HG02759 (cell line): ENCODE measurements at regions not wholly inside any gene's neighbourhood (a gene's known extent, or its start where the extent isn't known, plus 50 kb on each side); places are given as distances from the start of the nearest gene placed in this dataset.
"Not testable (repeated sequence)": the region's sequence is repeated elsewhere in the genome, so short reads cannot be mapped to it uniquely, and the experiment has no call there.

Experiments used
- ATAC-seq: cut with Tn5 transposase; IDR thresholded peaks from one replicate; pipeline ENCODE4 v1.9.1; 2021; ENCODE audit warnings: mild to moderate bottlenecking, moderate library complexity; ENCODE audit not compliant: unreplicated experiment

DNA sequence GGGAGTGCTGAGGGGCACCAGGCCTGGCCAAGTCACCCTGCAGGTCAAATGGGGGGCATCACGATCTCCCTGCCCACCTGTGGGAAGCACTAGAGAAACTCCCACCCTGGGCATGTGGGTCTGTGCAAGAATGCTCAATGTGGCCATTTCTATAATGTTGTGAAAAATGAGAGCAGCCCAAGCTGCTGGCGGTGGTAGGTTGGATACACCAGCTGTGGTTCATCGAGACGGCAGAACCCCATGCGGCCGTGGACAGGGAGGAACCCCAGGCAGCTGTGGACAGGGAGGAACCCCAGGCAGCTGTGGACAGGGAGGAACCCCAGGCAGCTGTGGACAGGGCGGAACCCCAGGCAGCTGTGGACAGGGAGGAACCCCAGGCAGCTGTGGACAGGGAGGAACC is 129.1 kb downstream of the BRD1 start:
- ATAC-seq, result not testable (repeated sequence)

DNA sequence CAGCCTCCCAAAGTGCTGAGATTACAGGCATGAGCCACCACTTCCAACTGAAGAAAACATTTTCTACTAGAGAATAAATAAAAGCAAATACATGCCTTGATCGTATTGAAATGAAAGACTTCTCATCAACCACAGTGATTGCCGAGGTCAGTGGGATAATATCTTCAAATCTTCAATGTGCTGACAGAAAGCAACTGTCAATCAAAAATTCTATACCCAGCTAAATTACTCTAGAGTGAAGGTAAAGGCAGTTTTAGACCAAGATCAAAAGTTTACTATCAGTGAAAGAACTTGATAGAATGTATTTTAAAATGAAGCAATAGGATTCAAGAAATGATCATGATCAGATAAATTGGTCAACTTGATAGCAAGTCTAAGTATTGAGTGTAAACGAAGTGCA is 130.6 kb downstream of the BRD1 start:
- ATAC-seq, result no peak

DNA sequence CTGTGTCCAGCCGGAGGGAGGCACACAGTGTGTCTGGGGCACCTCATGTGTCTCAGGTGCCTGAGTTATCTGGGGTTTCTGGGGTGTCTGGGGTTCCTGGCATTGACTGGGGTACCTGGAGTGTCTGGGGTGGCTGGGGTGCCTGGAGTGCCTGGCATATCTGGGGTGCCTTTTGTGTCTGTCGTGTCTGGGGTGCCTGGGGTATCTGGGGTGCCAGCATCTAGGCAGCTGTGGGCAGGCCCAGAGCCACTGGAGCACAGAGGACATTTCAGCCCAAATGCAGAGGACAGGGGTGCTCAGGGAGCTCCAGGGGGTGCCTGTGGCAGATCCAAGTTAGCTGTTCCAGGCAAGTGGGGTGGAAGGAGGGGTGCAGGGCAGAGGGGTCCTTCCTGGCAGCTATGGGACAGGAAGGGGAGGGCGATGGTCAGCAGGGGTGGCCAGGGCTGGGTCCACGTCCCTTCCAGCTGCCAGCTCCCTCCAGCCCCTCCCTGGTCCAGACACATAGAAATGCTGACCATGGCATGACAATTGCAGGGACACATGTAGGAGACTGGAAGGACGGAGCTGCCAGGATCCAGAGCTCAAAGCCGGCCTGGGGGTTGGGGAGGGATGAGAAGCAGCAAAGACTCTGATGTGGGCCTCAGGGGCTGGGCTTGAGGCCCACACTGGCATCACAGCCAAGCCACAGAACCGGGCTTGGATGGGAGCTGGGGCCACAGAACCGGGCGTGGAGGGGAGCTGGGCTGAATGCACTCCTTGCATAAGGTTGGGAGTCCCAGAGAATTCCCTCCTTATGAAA is 133.0 kb downstream of the BRD1 start:
- ATAC-seq, result no peak

DNA sequence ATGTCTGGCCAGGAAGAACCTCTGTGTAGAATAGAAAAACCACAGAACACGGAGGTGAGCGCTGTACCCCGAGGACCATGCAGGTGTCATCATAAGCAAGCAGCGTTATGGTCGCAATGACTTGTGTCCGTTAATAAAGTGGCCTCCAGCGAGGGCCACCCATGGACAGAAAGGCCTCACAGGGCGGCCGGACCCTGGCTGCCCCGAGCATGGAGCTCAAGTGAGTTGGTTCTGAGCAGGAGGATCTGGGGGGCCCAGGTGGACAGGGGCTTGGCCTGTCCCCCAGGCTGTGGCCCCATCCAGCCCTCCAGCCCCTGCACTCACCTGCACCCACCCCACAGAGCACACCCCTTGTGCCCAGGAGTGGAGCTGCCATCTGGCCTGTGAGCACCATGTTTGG is 133.8 kb downstream of the BRD1 start:
- no peak for ATAC-seq

DNA sequence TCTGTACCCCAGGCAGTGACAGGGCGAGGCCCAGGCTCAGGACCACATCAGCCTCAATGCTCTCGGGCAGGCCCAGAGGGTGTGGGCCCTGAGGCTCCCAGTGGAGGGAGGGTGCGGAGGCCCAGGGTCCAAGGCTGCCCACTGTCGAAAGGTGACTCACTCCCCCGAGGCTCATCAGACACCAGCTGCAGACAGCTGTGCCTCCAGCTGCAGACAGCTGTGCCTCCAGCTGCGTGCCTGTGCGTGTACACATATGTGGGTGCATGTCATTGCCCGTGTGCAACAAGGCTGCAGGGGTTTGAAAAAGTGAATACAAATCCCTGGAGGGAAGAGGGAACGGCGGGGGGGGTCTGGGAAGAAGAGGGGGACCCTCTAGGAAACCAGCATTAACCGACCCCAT is 134.3 kb downstream of the BRD1 start:
- no peak for ATAC-seq

DNA sequence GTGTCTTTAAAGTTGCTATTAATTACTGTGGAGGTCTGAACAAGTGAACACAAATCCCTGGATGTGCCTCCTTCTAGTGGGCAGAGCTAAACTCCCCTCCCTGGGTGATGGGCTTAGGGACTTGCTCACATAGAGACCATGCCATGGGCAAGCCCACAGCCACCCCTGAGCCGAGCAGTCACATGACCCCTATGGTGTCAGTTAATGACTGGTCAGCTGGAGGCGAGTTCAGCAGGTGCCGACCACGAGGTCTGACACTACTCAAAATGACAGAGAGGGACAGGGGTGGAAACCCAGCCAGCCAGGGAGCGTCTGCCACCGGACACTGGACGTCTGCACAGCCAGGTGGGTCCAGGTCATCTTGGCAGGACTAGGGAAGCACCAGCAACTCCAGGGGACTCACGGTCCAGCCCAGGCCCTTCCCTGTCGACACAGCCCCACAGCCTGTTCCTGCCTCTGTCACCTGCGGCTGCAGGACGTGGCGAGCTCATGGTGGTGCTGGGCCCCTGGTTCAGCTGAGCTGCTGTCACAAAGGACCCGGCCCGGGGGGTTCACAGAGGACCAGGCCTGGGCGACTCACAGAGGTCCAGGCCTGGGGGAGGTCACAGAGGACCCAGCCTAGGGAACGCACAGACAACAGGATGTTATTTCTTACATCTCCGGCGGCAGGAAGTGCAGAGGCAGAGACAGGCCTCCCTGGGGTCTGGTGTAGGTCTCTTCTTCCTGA is 135.0 kb downstream of the BRD1 start:
- ATAC-seq, result no peak

DNA sequence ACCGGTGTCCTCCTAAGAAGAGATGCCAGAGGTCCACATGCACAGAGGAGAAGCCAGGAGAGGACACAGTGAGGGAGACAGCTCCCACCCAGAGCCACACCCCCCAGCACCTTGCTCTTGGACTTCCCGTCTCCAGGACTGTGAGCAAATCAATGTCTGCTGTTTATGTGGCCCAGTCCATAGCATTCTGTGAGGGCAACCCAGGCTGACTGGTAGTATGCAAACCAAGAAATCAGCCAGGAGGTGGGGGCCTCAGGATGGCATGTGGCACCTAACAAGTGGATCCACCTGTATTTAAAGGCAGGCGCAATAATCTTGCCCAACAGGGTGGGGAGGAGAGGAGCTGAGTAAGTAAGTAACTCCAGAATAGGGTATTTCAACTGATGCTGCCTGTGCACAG is 136.4 kb downstream of the BRD1 start:
- ATAC-seq, result no peak

DNA sequence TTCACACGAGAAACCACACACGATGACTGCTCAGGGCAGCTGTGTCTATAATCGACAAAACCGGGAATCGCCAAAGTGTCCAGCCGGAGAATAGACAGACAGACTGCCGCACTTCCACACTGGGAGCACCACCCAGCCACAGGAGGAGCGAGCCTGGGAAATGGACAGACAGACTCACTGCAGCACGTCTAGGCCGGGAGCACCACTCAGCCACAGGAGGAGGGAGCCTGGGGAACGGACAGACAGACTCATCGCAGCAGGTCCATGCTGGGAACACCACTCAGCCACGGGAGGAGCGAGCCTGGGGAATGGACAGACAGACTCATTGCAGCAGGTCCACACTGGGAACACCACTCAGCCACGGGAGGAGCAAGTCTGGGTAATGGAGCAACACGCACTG is 137.2 kb downstream of the BRD1 start:
- ATAC-seq, result no peak

DNA sequence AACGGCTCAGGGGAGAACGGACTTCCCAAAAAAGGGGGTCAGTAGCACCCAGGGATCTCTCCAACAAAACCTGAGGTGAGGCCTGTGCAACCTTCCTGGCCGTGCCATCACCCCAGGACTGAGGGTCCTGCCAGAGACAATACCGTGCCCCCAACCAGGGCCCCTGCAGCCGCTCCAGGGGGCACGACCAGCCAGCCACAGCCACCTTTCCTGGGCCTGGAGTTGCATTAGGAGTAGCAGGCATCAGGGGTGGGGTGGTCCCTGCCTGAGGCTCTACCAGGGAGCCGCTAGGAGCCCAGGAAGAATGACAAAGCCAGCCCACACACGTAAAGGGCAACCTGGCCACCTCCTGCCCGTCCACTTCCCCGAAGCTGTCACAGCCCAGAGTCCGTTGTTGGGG is 137.8 kb downstream of the BRD1 start:
- ATAC-seq, result no peak

DNA sequence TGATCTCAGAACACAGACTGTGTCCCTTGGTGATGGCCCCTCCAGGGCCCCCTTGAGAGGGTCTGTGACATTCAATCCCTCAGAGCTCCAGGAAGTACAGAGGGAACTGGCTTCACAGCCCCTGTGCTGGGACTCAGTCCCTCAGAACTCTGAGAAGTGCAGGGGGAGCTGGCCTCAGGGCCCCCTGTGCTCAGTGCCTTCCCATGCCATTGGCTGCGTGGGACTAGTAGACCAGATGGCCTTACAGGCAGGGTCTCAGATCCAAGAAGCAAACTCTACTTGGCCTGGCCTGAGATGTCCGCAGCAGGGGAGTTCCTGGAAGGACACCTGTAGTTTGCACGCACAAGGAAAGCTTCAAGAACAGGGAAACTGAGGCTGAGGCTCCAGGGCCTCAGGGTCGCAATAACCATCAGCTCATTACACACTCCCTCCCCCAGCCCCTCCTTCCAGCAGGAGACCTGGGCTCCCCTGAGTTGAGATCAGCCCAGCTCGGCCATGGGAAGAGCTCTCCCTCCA is 138.4 kb downstream of the BRD1 start:
- no peak for ATAC-seq

DNA sequence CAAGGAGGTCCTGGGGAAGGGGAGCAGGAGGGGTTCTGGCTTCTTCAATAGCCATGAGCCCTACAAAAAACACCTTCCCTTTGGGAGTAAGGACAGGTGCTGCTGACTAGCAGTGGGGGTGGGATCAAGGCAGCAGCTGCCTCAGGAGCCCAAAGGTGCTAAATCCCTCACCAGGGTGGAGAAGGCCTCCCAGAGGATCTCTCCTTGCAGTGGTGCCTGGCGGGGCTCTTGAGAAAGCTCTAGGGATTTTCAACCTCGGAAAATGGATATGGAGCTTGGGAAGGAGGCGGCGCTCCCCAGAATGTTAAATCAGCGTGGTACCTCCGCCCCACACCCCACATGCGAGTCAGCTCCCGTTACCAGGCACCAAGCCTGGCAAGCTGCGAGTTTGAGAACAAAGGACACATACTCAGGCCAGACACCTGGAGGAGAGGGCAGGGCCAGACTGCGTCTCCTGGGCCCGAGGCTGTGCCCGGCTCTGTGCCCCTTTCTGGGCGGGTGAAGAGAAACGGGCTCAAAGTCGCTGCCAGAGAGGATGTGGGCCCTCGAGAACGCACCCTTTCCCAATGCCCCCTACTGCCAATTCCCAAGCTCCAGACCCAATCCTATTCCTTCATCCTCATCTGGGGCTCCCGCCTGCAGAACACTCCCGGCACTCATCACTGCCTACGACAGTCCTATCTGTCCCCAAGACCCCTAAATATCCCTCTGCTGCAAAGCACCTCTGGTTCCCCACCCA is 139.0 kb downstream of the BRD1 start:
- ATAC-seq, result no peak

DNA sequence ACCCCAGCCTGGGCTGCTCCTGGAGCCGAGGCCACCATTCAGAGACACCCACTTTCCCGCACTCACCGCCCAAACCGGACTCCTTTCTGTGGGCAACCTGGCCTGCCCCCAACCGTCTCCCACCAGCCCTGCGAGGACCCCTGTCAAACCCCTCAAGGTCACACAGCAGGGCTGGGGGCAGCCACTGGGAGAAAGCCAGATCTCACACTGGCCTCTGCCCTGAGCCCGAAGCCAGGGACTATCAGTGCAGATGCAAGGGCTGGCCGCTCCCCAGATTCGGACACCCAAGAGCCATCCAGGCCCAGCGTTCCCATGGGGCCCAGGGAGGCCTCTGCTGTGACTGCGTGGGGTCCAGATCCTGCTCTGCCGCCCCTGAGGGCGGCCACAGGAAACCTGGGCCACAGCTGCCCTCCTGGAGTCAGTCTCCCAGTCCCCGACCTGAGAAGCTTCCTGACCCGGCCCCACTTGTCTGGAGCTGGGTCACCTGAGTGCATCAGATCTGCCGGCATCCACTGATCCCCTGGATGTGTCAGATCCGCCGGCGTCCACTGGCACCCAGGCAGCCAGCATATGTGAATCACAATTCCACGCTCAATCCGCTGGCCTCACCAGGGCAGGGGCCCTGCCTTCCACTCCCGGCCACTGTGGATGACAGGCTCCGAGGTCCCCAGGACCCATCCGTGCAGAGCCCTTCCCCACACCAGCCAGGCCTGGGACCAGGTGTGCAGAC is 139.7 kb downstream of the BRD1 start:
- ATAC-seq, result no peak

DNA sequence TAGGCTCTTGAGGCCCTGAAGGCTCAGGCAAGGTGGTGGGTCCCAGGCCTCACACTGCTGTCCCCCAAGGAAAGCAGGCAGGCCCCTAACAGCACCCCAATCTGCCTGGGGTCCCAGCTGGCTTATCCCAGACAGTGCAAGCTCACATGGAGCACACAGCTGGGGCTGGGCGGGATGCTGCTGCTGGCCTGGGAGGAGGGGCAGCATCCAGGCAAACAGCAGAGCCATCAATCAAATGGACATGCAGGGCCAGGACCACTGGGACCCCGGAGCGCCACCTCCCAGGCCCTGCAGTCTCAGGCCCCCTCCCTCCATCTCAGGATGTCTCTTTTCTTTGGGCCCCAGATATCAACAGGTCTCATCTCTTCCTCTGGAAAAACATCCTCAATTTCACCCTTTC is 140.3 kb downstream of the BRD1 start:
- ATAC-seq, result no peak

DNA sequence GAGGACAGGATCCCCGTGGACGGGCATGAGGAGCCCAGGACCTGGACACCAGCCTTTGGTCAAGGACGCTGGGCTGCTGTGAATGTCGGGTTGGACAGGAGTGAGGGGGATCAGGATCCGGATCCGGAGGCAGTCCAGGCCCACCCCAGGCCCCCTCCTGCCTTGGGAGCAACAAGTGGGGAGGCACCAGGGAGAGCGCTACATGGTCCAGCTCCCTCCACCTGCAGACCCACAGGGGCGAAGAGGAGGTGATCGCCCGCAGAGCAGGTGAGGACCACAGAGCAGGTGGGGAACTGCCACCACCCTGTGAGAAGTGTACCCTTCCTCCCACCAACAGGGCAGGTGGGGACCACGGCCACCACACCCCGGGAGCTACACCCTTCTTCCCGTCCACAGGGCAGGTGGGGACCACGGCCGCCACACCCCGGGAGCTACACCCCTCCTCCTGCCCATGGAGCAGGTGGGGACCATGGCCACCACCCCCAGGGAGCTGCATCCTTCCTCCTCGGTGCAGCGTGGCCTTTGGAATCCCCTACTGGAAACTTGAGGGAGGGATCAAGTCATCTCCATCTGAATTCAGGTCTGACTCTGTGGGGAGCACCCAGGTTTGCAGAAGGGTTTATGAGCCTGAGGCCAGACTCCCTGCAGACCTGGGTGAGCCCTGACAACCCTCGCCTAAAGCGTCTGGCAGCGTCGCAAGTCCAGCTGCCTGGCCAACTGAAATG is 141.0 kb downstream of the BRD1 start:
- no peak for ATAC-seq

DNA sequence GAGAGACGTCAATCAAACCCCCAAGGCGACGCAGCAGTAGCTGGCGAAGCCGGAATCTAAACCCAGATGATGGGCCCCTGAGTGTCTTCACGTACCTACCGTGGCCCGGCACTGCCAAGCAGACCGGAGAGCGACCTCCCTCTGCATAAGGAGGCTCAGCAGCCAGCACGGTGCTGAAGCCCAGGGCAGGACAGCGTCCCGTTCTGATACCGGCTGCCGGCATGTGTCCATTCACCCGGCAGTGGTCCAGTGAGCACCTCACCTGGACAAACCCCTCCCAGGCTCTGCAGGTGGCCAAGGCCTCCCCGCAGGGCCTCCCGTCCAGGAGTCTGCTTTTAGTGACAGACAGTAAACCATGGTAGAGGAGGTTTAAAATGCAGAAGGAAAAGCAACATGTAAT is 142.0 kb downstream of the BRD1 start:
- ATAC-seq, result no peak

DNA sequence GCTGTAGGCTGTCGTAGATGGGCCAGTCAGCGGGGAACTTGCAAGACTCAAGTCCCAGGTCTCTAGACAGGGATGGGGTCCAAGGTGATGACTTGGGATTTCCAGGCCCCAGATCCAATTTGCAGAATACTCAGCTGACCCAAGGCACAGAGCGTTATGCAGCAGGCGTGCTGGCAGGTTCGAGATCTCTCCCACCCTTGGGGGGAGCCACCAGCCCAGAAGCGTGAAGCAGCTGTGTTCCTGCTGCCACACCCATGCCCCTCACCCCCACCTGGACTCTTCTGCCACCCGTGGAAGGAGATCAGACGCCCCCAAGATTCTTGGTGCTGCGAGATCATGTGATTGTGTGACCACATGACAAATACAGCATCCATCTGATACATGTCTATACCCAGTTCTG is 142.6 kb downstream of the BRD1 start:
- no peak for ATAC-seq

DNA sequence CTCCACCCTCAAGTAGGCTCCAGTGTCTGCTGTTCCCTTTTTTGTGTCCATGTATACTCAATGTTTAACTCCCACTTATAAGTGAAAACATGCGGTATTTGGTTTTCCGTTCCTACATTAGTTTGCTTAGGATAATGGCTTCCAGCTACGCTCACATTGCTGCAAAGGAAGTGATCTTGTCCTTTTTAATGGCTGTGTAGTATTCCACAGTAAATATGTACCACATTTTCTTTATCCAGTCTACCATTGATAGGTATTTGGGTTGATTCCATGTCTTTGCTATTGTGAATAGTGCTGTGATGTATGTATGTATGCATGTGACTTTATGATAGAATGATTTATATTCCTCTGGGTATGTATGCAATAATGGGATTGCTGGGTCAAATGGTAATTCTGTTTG is 144.6 kb downstream of the BRD1 start:
- ATAC-seq, result no peak

DNA sequence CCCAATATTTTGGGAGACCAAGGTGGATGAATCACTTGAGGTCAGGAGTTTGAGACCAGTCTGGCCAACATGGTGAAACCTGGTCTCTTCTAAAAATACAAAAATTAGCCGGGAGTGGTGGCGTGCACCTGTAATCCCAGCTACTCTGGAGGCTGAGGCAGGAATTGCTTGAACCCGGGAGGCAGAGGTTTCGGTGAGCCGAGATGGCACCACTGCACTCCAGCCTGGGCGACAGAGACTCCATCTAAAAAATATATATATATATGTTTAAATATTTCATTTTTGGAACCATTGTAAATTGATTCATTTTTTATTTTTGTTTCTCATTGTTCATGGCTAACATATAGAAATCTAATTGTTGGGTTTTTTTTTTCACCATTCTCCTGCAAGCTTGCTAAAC is 146.9 kb downstream of the BRD1 start:
- ATAC-seq, result not testable (repeated sequence)

DNA sequence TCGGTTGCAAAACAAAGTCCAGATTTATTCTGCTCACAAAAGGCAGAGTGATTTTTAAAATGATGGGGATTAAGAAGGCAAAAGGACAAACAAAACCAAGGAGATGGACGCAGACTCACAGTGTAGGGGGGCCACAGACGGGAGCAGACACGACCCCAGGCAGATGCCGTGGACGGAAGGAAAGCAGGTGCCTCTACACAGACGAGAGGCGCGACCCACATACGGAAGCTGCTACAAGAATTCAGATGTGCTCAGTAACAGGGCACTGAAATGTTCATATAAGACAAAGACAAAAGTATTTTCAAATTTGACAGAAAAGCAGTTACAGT is 148.9 kb downstream of the BRD1 start:
- no peak for ATAC-seq

DNA sequence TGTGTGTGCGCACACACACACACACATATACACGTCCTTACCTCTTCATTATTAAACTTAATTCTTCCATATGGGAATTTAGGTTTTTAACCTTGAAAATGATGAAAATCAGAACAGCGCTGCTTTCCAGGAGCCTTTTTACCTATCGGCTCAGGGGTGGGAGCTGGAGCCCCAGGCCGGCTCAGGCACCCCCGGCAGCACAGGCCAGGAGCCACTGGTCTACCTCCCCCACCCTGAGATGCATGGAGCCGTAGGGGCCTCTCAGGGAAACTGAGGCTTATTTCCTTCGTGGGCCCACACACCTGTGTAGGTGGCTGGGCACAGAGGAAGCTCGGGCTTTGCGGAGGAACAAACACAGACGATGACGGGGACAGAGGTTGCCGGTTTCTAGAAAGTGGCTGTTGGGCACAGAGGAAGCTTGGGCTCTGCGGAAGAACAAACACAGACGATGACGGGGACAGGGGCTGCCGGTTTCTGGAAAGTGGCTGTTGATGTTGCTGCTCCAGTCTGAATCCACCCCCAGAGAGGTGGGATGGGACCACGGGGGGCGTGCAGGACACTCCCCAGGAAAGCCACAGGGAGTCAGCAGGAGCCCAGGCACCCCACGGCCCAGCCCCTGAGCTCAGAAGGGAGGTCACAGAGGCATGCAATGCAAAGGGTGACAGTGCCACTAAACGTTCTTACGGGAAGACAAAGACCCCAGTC is 149.4 kb downstream of the BRD1 start:
- ATAC-seq, result no peak
